SU-DHL-6 (cell line): ENCODE measurements at regions not wholly inside any gene's neighbourhood (a gene's known extent, or its start where the extent isn't known, plus 50 kb on each side); places are given as distances from the start of the nearest gene placed in this dataset.

Experiments used
- H2AFZ ChIP-seq: fragments of 200-600 bp; sonication (generic); 2 replicates; pipeline ENCODE4 v1.6.1; 2014; ENCODE audit warnings: low read depth, mild to moderate bottlenecking, moderate library complexity, mixed read lengths, antibody characterized with exemption, low read length; ENCODE audit not compliant: severe bottlenecking
- H3F3A ChIP-seq: fragments of 200-600 bp; shearing (Covaris generic); 2 replicates; pipeline ENCODE4 v1.6.0; 2016; ENCODE audit warnings: antibody characterized with exemption, mild to moderate bottlenecking; ENCODE audit not compliant: insufficient read depth
- H3K27ac ChIP-seq: fragments of 200-600 bp; sonication (generic); 2 replicates; pipeline ENCODE4 v1.5.1; 2016; ENCODE audit warnings: low read depth, mild to moderate bottlenecking, low read length, moderate library complexity, mixed read lengths
- H3K27me3 ChIP-seq: fragments of 200-600 bp; sonication (generic), shearing (Covaris generic); 2 replicates; pipeline ENCODE4 v1.6.0; 2014; ENCODE audit warnings: mild to moderate bottlenecking, low read length
- H3K36me3 ChIP-seq: fragments of 200-600 bp; sonication (generic); 2 replicates; pipeline ENCODE4 v1.6.1; 2014; ENCODE audit warnings: mild to moderate bottlenecking, low read length, mixed read lengths
- H3K4me2 ChIP-seq: fragments of 300-600, 200-600 bp; shearing (Covaris generic), sonication (generic); 2 replicates; pipeline ENCODE4 v1.6.0; 2014; ENCODE audit warnings: low read length, low read depth, mild to moderate bottlenecking; ENCODE audit not compliant: poor library complexity, severe bottlenecking
- H3K4me3 ChIP-seq: fragments of 200-600 bp; sonication (generic); 2 replicates; pipeline ENCODE4 v1.5.1; 2014; ENCODE audit warnings: antibody characterized with exemption, low read length, mild to moderate bottlenecking, mixed read lengths; ENCODE audit not compliant: insufficient read depth, poor library complexity, severe bottlenecking
- H3K79me2 ChIP-seq: fragments of 200-600 bp; sonication (generic); 2 replicates; pipeline ENCODE4 v1.6.1; 2014; ENCODE audit warnings: mild to moderate bottlenecking, low read length, moderate library complexity; ENCODE audit not compliant: insufficient read depth
- H3K9ac ChIP-seq: fragments of 200-600 bp; sonication (generic); 2 replicates; pipeline ENCODE4 v1.7.0; 2014; ENCODE audit warnings: mild to moderate bottlenecking, low read length
- H3K9me2 ChIP-seq: fragments of 200-600 bp; sonication (generic); replicated peaks from 2 replicates; pipeline ENCODE4 v1.6.1; 2014; ENCODE audit warnings: low read length; ENCODE audit not compliant: insufficient read depth
- H3K9me3 ChIP-seq: fragments of 200-600 bp; sonication (generic); 2 replicates; pipeline ENCODE4 v1.6.1; 2014; ENCODE audit warnings: low read length, mixed read lengths; ENCODE audit not compliant: insufficient read depth
- H4K20me1 ChIP-seq: fragments of 200-600 bp; sonication (generic); 2 replicates; pipeline ENCODE4 v1.6.1; 2014; ENCODE audit warnings: low read depth, mild to moderate bottlenecking, antibody characterized with exemption, low read length, moderate library complexity, mixed read lengths
- CTCF ChIP-seq: fragments of 200-600 bp; sonication (generic); IDR thresholded peaks from one replicate; pipeline ENCODE4 v1.5.1; 2017; ENCODE audit warnings: antibody characterized with exemption, mild to moderate bottlenecking, low read length, moderate library complexity; ENCODE audit not compliant: insufficient read depth, poor library complexity, severe bottlenecking
- EZH2phosphoT487 ChIP-seq: fragments of 200-600 bp; sonication (generic), shearing (Covaris generic); conservative IDR thresholded peaks from 2 replicates; pipeline ENCODE4 v1.6.1; 2018; ENCODE audit warnings: mild to moderate bottlenecking, antibody characterized with exemption, low read length, moderate library complexity, mixed read lengths

- no peaks in the 10 kb centered on the region for H4K20me1 ChIP-seq
- H3K4me2 ChIP-seq: no peak overlapping the region
- no peaks in the 10 kb centered on the region for H3K27me3 ChIP-seq
- H2AFZ ChIP-seq: no peak overlapping the region
- H3K9me3 ChIP-seq: no peaks in the 10 kb centered on the region
- no peaks in the 10 kb centered on the region for H3F3A ChIP-seq
- H3K9ac ChIP-seq: no peak overlapping the region
- H3K9me2 ChIP-seq: no peaks in the 10 kb centered on the region
- no peaks in the 10 kb centered on the region for H3K79me2 ChIP-seq
- TF ChIP-seq EZH2phosphoT487 (no peak), CTCF (no peak)
- no peak overlapping the region for H3K4me3 ChIP-seq
- no peaks in the 10 kb centered on the region for H3K36me3 ChIP-seq
- no peak overlapping the region for H3K27ac ChIP-seq
These were observed 401.8 kb downstream of the SRGAP2C start for GRCh38 chr1:121586369-121587229.

GRCh38 chr1:121587230-121587569 lies 402.4 kb downstream of the SRGAP2C start:
- Histone ChIP-seq H3K36me3 (no peaks in the 10 kb centered on the region), H3K27ac (no peak overlapping the region), H3K4me2 (no peak overlapping the region)

GRCh38 chr1:121587777-121588176 lies 403.0 kb downstream of the SRGAP2C start:
- no peaks in the 10 kb centered on the region for H3K36me3 ChIP-seq
- no peaks in the 10 kb centered on the region for H3K27me3 ChIP-seq
- H3F3A ChIP-seq: no peaks in the 10 kb centered on the region
- H3K4me2 ChIP-seq: no peak overlapping the region
- no peak overlapping the region for H3K4me3 ChIP-seq
- no peaks in the 10 kb centered on the region for H3K79me2 ChIP-seq
- no peak for TF ChIP-seq EZH2phosphoT487
- TF ChIP-seq CTCF: no peak
- no peaks in the 10 kb centered on the region for H3K9me3 ChIP-seq
- H3K9me2 ChIP-seq: no peaks in the 10 kb centered on the region
- H3K27ac ChIP-seq: no peak overlapping the region
- H2AFZ ChIP-seq: no peak overlapping the region
- H4K20me1 ChIP-seq: no peaks in the 10 kb centered on the region
- H3K9ac ChIP-seq: no peak overlapping the region

More at GRCh38 chr1:121587230-121587569, 402.4 kb downstream of the SRGAP2C start:
- no peaks in the 10 kb centered on the region for H3F3A ChIP-seq
- TF ChIP-seq EZH2phosphoT487 (no peak), CTCF (no peak)
- H3K4me3 ChIP-seq: no peak overlapping the region
- H4K20me1 ChIP-seq: no peaks in the 10 kb centered on the region
- H2AFZ ChIP-seq: no peak overlapping the region
- H3K9ac ChIP-seq: no peak overlapping the region
- no peaks in the 10 kb centered on the region for H3K9me3 ChIP-seq
- H3K27me3 ChIP-seq: no peaks in the 10 kb centered on the region
- H3K79me2 ChIP-seq: no peaks in the 10 kb centered on the region
- H3K9me2 ChIP-seq: no peaks in the 10 kb centered on the region
